ENCODE measurements at regions not wholly inside any gene's neighbourhood (a gene's known extent, or its start where the extent isn't known, plus 50 kb on each side); places are given as distances from the start of the nearest gene placed in this dataset.
"Not testable (repeated sequence)": the region's sequence is repeated elsewhere in the genome, so short reads cannot be mapped to it uniquely, and the experiment has no call there.

DNA sequence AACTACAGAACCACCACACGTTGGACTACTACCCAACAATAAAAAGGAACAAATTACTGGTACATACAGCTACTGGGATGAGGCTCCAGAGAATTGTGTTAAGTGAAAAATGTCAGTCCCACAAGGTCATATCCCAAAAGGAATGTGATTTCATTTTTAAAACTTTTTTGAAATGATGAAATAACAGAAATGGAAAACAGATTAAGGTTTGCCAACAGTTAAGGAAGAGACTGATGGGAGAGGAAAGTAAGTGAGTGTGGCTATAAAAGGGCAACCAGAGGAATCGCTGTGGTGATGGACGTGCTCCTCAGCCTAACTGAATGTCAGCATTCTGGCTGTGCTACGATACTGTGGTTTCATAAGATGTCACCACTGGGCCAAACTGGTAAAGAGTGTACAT lies 512.8 kb downstream of the UQCRFS1 start:
- Mint-ChIP-seq H3K4me1 (ENCODE audit: low read depth) (no peaks in the 10 kb centered on the region), H3K4me3 (no peak overlapping the region), H3K27ac (no peak overlapping the region), H3K36me3 (ENCODE audit: low read depth) (no peaks in the 10 kb centered on the region), H3K9me3 (no peaks in the 10 kb centered on the region), H3K27me3 (peaks cover 4% of the 10 kb centered on the region)
- intact Hi-C loops (cut with micrococcal nuclease): no loop called here
- TF ChIP-seq, protein P1, sequence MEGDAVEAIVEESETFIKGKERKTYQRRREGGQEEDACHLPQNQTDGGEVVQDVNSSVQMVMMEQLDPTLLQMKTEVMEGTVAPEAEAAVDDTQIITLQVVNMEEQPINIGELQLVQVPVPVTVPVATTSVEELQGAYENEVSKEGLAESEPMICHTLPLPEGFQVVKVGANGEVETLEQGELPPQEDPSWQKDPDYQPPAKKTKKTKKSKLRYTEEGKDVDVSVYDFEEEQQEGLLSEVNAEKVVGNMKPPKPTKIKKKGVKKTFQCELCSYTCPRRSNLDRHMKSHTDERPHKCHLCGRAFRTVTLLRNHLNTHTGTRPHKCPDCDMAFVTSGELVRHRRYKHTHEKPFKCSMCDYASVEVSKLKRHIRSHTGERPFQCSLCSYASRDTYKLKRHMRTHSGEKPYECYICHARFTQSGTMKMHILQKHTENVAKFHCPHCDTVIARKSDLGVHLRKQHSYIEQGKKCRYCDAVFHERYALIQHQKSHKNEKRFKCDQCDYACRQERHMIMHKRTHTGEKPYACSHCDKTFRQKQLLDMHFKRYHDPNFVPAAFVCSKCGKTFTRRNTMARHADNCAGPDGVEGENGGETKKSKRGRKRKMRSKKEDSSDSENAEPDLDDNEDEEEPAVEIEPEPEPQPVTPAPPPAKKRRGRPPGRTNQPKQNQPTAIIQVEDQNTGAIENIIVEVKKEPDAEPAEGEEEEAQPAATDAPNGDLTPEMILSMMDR (IDR thresholded peaks at IDR 0.05): no peak
- ATAC-seq: no peak
- CTCF ChIA-PET: interaction anchor here (1.0 to 1.5 kb wide), 3 partner anchors 9 to 66 kb away, joined by 3 to 5 read pairs (median 3); no protein-coding TSS in a partner anchor
- POLR2A ChIA-PET: no interaction called here
- no peak for DNase-seq

DNA sequence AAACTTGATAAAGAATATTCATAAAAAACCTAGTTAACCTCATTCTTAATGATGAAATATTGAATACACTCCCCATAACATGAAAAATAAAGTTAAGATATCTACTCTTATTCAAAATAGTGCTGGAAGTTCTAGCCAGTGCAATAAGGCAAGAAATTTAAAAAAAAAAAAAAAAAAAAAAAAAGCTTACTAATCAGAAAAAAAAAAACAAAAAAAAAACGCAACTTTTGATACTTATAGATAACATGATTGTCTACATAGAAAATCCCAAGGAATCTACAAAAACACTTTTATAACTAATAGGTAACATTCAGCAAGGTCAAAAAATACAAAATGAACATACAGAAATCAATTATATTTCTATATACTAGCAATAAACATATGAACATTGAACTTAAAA lies 515.6 kb downstream of the UQCRFS1 start:
- Mint-ChIP-seq H3K4me1 (ENCODE audit: low read depth) (no peaks in the 10 kb centered on the region), H3K9me3 (no peaks in the 10 kb centered on the region), H3K36me3 (ENCODE audit: low read depth) (no peaks in the 10 kb centered on the region), H3K27me3 (peaks cover 6% of the 10 kb centered on the region), H3K27ac (no peak overlapping the region), H3K4me3 (no peak overlapping the region)
- TF ChIP-seq, protein P1 (IDR thresholded peaks at IDR 0.05): no peak
- intact Hi-C loops (cut with micrococcal nuclease): no loop called here
- DNase-seq (no peak), ATAC-seq (no peak)
- CTCF ChIA-PET: no interaction called here
- POLR2A ChIA-PET: no interaction called here

DNA sequence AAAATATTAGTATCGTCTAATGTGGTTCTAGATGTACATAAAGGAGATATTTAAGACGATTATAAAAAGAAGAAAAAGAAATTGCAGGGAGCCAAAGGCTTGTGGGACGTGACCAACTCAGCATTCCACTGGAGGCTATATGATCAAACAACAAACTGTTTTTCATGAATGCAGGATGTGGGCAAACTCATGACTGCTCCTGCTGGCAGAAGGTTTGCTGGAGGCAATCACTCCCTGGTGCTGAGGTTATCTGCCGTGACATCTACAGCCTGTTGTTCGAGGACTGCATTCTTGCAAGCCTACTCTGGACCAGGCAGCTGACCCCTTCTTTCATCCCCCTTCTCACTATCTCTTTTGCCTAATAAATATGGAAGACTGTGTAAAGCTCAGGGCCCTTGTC lies 518.1 kb downstream of the UQCRFS1 start:
- Mint-ChIP-seq H3K36me3 (ENCODE audit: low read depth) (no peaks in the 10 kb centered on the region), H3K9me3 (peaks cover 2% of the 10 kb centered on the region), H3K27ac (no peak overlapping the region), H3K4me3 (no peak overlapping the region), H3K27me3 (peaks cover 6% of the 10 kb centered on the region), H3K4me1 (ENCODE audit: low read depth) (no peaks in the 10 kb centered on the region)
- ChIA-PET CTCF (no interaction called here), POLR2A (no interaction called here)
- DNase-seq: no peak
- intact Hi-C loops (cut with micrococcal nuclease): no loop called here
- ATAC-seq: no peak
- TF ChIP-seq, protein P1 (IDR thresholded peaks at IDR 0.05): no peak

DNA sequence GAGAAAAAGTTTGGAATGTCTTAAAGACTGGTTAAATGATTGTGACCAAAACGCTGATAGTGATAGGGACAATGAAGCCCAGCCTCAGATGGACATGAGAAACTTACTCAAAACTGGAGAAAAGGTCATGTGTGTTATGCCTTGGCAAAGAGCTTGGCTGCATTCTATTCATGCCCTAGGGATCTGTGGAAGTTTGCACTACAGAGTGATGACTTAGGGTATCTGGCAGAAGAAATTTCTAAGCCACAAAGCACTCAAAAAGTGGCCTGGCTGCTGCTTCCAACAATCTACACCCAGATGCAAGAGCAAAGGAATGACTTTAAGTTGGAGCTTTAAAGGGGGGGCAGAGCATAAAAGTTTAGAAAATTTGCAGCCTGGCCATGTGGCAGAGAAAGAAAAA lies 521.3 kb downstream of the UQCRFS1 start:
- Mint-ChIP-seq H3K27ac (no peak overlapping the region), H3K36me3 (ENCODE audit: low read depth) (no peaks in the 10 kb centered on the region), H3K9me3 (peaks cover 2% of the 10 kb centered on the region), H3K4me1 (ENCODE audit: low read depth) (peaks cover 1% of the 10 kb centered on the region), H3K4me3 (no peak overlapping the region), H3K27me3 (peaks cover 6% of the 10 kb centered on the region)
- no peak for DNase-seq
- ATAC-seq: no peak
- POLR2A ChIA-PET: no interaction called here
- intact Hi-C loops (cut with micrococcal nuclease): no loop called here
- CTCF ChIA-PET: interaction anchor here (1.6 kb wide), 1 partner anchor 18 kb away, joined by 6 read pairs; no protein-coding TSS in a partner anchor
- TF ChIP-seq, protein P1 (IDR thresholded peaks at IDR 0.05): no peak

DNA sequence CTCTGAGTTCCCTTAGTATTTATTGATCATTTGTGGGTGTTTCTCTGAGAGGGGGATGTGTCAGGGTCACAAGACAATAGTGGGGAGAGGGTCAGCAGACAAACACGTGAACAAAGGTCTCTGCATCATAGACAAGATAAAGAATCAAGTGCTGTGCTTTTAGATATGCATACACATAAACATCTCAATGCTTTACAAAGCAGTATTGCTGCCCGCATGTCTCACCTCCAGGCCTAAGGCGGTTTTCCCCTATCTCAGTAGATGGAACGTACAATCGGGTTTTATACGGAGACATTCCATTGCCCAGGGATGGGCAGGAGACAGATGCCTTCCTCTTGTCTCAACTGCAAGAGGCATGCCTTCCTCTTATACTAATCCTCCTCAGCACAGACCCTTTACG lies 523.5 kb downstream of the UQCRFS1 start:
- H3K4me1 Mint-ChIP-seq (ENCODE audit: low read depth); ATAC-seq; H3K27me3 Mint-ChIP-seq; H3K36me3 Mint-ChIP-seq (ENCODE audit: low read depth); H3K9me3 Mint-ChIP-seq; POLR2A ChIA-PET; intact Hi-C loops (cut with micrococcal nuclease); H3K4me3 Mint-ChIP-seq; H3K27ac Mint-ChIP-seq; DNase-seq; CTCF ChIA-PET: not testable (repeated sequence)

DNA sequence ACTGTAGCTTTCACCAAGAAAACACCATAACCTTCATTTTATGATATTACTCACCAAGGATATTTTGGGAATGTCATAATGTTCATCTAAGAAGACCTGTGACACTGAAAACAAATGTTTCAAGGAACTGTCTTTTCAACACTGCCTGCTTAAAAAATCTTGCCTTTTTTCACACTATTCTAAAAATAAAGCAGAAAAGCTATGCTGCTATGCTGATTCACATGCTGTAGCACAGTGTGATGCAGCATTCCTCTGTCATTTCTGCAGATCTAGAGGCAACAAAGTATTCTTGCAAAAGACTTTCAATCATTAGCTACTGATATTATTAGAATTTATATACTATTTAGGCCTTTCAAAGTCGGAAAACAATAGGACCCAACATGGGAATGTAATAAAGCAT lies 525.7 kb downstream of the UQCRFS1 start:
- peaks cover 3% of the 10 kb centered on the region for H3K27me3 Mint-ChIP-seq
- no peak for ATAC-seq
- ChIA-PET CTCF (no interaction called here), POLR2A (no interaction called here)
- DNase-seq: no peak
- TF ChIP-seq, protein P1 (IDR thresholded peaks at IDR 0.05): no peak
- intact Hi-C loops (cut with micrococcal nuclease): no loop called here
- H3K4me3 Mint-ChIP-seq: no peak overlapping the region
- peaks cover 2% of the 10 kb centered on the region for H3K9me3 Mint-ChIP-seq
- peaks cover 3% of the 10 kb centered on the region for H3K4me1 Mint-ChIP-seq (ENCODE audit: low read depth)
- no peaks in the 10 kb centered on the region for H3K36me3 Mint-ChIP-seq (ENCODE audit: low read depth)
- no peak overlapping the region for H3K27ac Mint-ChIP-seq

Measured in activated CD8-positive, alpha-beta T cell treated with anti-CD3 and anti-CD28 coated beads for 36 hours (primary cell).